ENCODE measurements at regions not wholly inside any gene's neighbourhood (a gene's known extent, or its start where the extent isn't known, plus 50 kb on each side); places are given as distances from the start of the nearest gene placed in this dataset.

DNA sequence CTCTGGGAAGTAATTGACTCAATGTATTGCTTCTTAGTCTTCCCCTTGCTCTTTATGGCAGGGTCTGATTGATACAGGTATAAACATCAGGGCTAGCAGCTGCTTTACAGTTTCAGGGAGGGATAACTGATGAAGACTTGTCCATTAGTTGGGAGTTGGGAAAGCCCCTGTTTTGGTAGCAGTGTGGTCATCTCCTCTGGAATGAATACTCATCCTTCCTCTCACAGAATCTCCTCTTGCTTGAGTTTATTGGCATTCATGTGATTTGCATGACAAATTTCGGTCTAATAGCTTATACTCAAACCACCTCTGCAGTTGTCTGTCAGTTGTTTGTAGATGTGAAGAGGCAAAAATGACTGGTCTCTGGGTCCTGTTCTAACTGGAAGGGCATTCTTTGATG lies 79.7 kb downstream of the FAT3 start:
- no peaks in the 10 kb centered on the region for H3K36me3 Mint-ChIP-seq
- H3K9ac ChIP-seq, result no peak overlapping the region
- peaks cover 38% of the 10 kb centered on the region for H3K4me1 Mint-ChIP-seq
- H3K27ac ChIP-seq, result no peak overlapping the region
- no peaks in the 10 kb centered on the region for H4K20me1 ChIP-seq (ENCODE audit: low read depth)
- peaks cover 3% of the 10 kb centered on the region for H3K9me3 Mint-ChIP-seq
- H3K27me3 ChIP-seq, result no peaks in the 10 kb centered on the region
- H2AFZ ChIP-seq (replicated peaks), result no peak overlapping the region
- H3F3A ChIP-seq (ENCODE audit: low read depth), result peaks cover 10% of the 10 kb centered on the region
- H3K4me2 ChIP-seq, result no peak overlapping the region
- H3K27ac Mint-ChIP-seq, result no peak overlapping the region
- no peak overlapping the region for H3K4me3 ChIP-seq
- no peaks in the 10 kb centered on the region for H3K79me2 ChIP-seq (ENCODE audit: low read depth)
- peaks cover 26% of the 10 kb centered on the region for H3K4me1 ChIP-seq
- no peaks in the 10 kb centered on the region for H3K36me3 ChIP-seq
- no peak for DNase-seq (ENCODE audit: low spot score)
- no peak overlapping the region for H3K4me3 Mint-ChIP-seq
- no peak for TF ChIP-seq EZH2phosphoT487 (IDR thresholded peaks at IDR 0.05)
- TF ChIP-seq EZH2 (IDR thresholded peaks at IDR 0.05), result no peak
- TF ChIP-seq, protein P1, sequence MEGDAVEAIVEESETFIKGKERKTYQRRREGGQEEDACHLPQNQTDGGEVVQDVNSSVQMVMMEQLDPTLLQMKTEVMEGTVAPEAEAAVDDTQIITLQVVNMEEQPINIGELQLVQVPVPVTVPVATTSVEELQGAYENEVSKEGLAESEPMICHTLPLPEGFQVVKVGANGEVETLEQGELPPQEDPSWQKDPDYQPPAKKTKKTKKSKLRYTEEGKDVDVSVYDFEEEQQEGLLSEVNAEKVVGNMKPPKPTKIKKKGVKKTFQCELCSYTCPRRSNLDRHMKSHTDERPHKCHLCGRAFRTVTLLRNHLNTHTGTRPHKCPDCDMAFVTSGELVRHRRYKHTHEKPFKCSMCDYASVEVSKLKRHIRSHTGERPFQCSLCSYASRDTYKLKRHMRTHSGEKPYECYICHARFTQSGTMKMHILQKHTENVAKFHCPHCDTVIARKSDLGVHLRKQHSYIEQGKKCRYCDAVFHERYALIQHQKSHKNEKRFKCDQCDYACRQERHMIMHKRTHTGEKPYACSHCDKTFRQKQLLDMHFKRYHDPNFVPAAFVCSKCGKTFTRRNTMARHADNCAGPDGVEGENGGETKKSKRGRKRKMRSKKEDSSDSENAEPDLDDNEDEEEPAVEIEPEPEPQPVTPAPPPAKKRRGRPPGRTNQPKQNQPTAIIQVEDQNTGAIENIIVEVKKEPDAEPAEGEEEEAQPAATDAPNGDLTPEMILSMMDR (IDR thresholded peaks at IDR 0.05), result no peak
- no peaks in the 10 kb centered on the region for H3K27me3 Mint-ChIP-seq (ENCODE audit: insufficient read depth, low read depth)
- H3K9me3 ChIP-seq (ENCODE audit: low read depth), result no peaks in the 10 kb centered on the region

- no peaks in the 10 kb centered on the region for H4K20me1 ChIP-seq (ENCODE audit: low read depth)
- H3K4me3 ChIP-seq, result no peak overlapping the region
- no peak overlapping the region for H3K27ac Mint-ChIP-seq
- H3K27me3 ChIP-seq, result no peaks in the 10 kb centered on the region
- no peak overlapping the region for H2AFZ ChIP-seq (replicated peaks)
- no peak overlapping the region for H3K27ac ChIP-seq
- H3K27me3 Mint-ChIP-seq (ENCODE audit: insufficient read depth, low read depth), result no peaks in the 10 kb centered on the region
- peaks cover 46% of the 10 kb centered on the region for H3K4me1 Mint-ChIP-seq
- H3F3A ChIP-seq (ENCODE audit: low read depth), result peaks cover 23% of the 10 kb centered on the region
- H3K4me1 ChIP-seq, result peaks cover 54% of the 10 kb centered on the region
- no peak for DNase-seq (ENCODE audit: low spot score)
- no peaks in the 10 kb centered on the region for H3K36me3 Mint-ChIP-seq
- no peak overlapping the region for H3K9ac ChIP-seq
- TF ChIP-seq, protein P1 (IDR thresholded peaks at IDR 0.05), result no peak
- TF ChIP-seq EZH2 (IDR thresholded peaks at IDR 0.05) (no peak), EZH2phosphoT487 (IDR thresholded peaks at IDR 0.05) (no peak)
- no peaks in the 10 kb centered on the region for H3K79me2 ChIP-seq (ENCODE audit: low read depth)
- no peaks in the 10 kb centered on the region for H3K36me3 ChIP-seq
- no peaks in the 10 kb centered on the region for H3K9me3 ChIP-seq (ENCODE audit: low read depth)
- peaks cover 3% of the 10 kb centered on the region for H3K9me3 Mint-ChIP-seq
- no peak overlapping the region for H3K4me2 ChIP-seq
- no peak overlapping the region for H3K4me3 Mint-ChIP-seq
These were observed 82.4 kb downstream of the FAT3 start for GRCh38 chr11:92306966-92307510.

GRCh38 chr11:92308366-92308765 lies 83.7 kb downstream of the FAT3 start:
- Mint-ChIP-seq H3K27me3 (ENCODE audit: insufficient read depth, low read depth) (no peaks in the 10 kb centered on the region), H3K36me3 (peaks cover 2% of the 10 kb centered on the region), H3K27ac (peak overlapping the region; percentile 99), H3K4me1 (peaks cover 49% of the 10 kb centered on the region), H3K4me3 (peak overlapping the region; percentile 81), H3K9me3 (peaks cover 3% of the 10 kb centered on the region)
- TF ChIP-seq EZH2phosphoT487 (IDR thresholded peaks at IDR 0.05), result no peak
- TF ChIP-seq, protein P1 (IDR thresholded peaks at IDR 0.05), result no peak
- TF ChIP-seq EZH2 (IDR thresholded peaks at IDR 0.05), result no peak
- Histone ChIP-seq H3K9me3 (ENCODE audit: low read depth) (no peaks in the 10 kb centered on the region), H3K9ac (no peak overlapping the region), H2AFZ (replicated peaks) (no peak overlapping the region), H3K27ac (peak overlapping the region; percentile 91), H3K4me3 (peak overlapping the region; percentile 35), H4K20me1 (ENCODE audit: low read depth) (no peaks in the 10 kb centered on the region), H3F3A (ENCODE audit: low read depth) (peaks cover 27% of the 10 kb centered on the region), H3K36me3 (no peaks in the 10 kb centered on the region), H3K4me1 (peaks cover 59% of the 10 kb centered on the region), H3K79me2 (ENCODE audit: low read depth) (no peaks in the 10 kb centered on the region), H3K27me3 (no peaks in the 10 kb centered on the region), H3K4me2 (peak overlapping the region; percentile 71)
- DNase-seq (ENCODE audit: low spot score), result no peak
